ENCODE measurements at regions not wholly inside any gene's neighbourhood (a gene's known extent, or its start where the extent isn't known, plus 50 kb on each side); places are given as distances from the start of the nearest gene placed in this dataset.

- TF ChIP-seq ZFX (IDR thresholded peaks at IDR 0.05; ENCODE audit: borderline replicate concordance) (no peak), CTCF (IDR thresholded peaks at IDR 0.05) (no peak)
- H3K27ac ChIP-seq = no peak overlapping the region
Measured at GRCh38 chr2:104041351-104041750, 812.6 kb upstream of the POU3F3 start.

GRCh38 chr2:104043864-104044263 lies 810.1 kb upstream of the POU3F3 start:
- no peak overlapping the region; the same call in 1 of the 2 replicates for H3K27ac ChIP-seq
- TF ChIP-seq CTCF (IDR thresholded peaks at IDR 0.05) (0 out of 2 replicates have a peak, but pooled peaks have one; percentile 10), ZFX (IDR thresholded peaks at IDR 0.05; ENCODE audit: borderline replicate concordance) (no peak)

- no peak overlapping the region for H3K27ac ChIP-seq
- TF ChIP-seq ZFX (IDR thresholded peaks at IDR 0.05; ENCODE audit: borderline replicate concordance) (no peak), CTCF (IDR thresholded peaks at IDR 0.05) (no peak)
Measured at GRCh38 chr2:104045071-104045470, 808.8 kb upstream of the POU3F3 start.

GRCh38 chr2:104046466-104046865 lies 807.4 kb upstream of the POU3F3 start:
- no peak for TF ChIP-seq CTCF (IDR thresholded peaks at IDR 0.05)
- no peak for TF ChIP-seq ZFX (IDR thresholded peaks at IDR 0.05; ENCODE audit: borderline replicate concordance)
- H3K27ac ChIP-seq = no peak overlapping the region

- H3K27ac ChIP-seq = no peak overlapping the region
- TF ChIP-seq ZFX (IDR thresholded peaks at IDR 0.05; ENCODE audit: borderline replicate concordance) = no peak
- no peak for TF ChIP-seq CTCF (IDR thresholded peaks at IDR 0.05)
Measured at GRCh38 chr2:104047516-104047915, 806.4 kb upstream of the POU3F3 start.

GRCh38 chr2:104049438-104049837 lies 804.5 kb upstream of the POU3F3 start:
- TF ChIP-seq ZFX (IDR thresholded peaks at IDR 0.05; ENCODE audit: borderline replicate concordance) (no peak), CTCF (IDR thresholded peaks at IDR 0.05) (no peak)
- H3K27ac ChIP-seq = no peak overlapping the region

- no peak overlapping the region for H3K27ac ChIP-seq
Measured at GRCh38 chr2:104049981-104050380, 803.9 kb upstream of the POU3F3 start.

More at GRCh38 chr2:104049981-104050380, 803.9 kb upstream of the POU3F3 start:
- TF ChIP-seq ZFX (IDR thresholded peaks at IDR 0.05; ENCODE audit: borderline replicate concordance) = no peak
- TF ChIP-seq CTCF (IDR thresholded peaks at IDR 0.05) = no peak

Measured in 22Rv1 (cell line).